ENCODE measurements at regions not wholly inside any gene's neighbourhood (a gene's known extent, or its start where the extent isn't known, plus 50 kb on each side); places are given as distances from the start of the nearest gene placed in this dataset.

- no peak for TF ChIP-seq POLR2A (IDR thresholded peaks at IDR 0.05)
- TF ChIP-seq CTCF (IDR thresholded peaks at IDR 0.05), result no peak
These were observed 934.4 kb downstream of the HACE1 start for GRCh38 chr6:103925317-103925716.
